ENCODE measurements at regions not wholly inside any gene's neighbourhood (a gene's known extent, or its start where the extent isn't known, plus 50 kb on each side); places are given as distances from the start of the nearest gene placed in this dataset.

- BruUV-seq (replicated peaks) = no TSS peak
- Histone ChIP-seq H3K4me1 (replicated peaks; ENCODE audit: insufficient read depth) (0 out of 2 replicates have a peak, but pooled peaks cover 4% of the 10 kb centered on the region), H3K9me3 (ENCODE audit: insufficient read depth, low read depth) (peaks cover 4% of the 10 kb centered on the region; the same call in 1 of the 2 replicates), H3K36me3 (ENCODE audit: low read depth) (no peaks in the 10 kb centered on the region), H3K27me3 (ENCODE audit: insufficient read depth, low read depth) (no peaks in the 10 kb centered on the region), H2AFZ (no peak overlapping the region), H4K20me1 (ENCODE audit: insufficient read depth) (no peaks in the 10 kb centered on the region), H3F3A (ENCODE audit: insufficient read depth, low read depth) (no peaks in the 10 kb centered on the region), H3K27ac (no peak overlapping the region), H3K4me3 (no peak overlapping the region), H3K79me2 (ENCODE audit: low read depth) (no peaks in the 10 kb centered on the region), H3K4me2 (no peak overlapping the region), H3K9me2 (ENCODE audit: insufficient read depth) (no peaks in the 10 kb centered on the region)
- DNase-seq = no peak
- no peak for TF ChIP-seq EZH2 (IDR thresholded peaks at IDR 0.05; ENCODE audit: low read depth)
- intact Hi-C loops (cut with micrococcal nuclease; ENCODE audit: unreplicated experiment) = no loop called here
- POLR2A ChIA-PET (ENCODE audit: unreplicated experiment) = no interaction called here
- CTCF ChIA-PET = no interaction called here
Measured at GRCh38 chr2:145561152-145561551, 1041.2 kb upstream of the ZEB2 start.

GRCh38 chr2:145558617-145559350 lies 1038.9 kb upstream of the ZEB2 start:
- POLR2A ChIA-PET (ENCODE audit: unreplicated experiment) = no interaction called here
- intact Hi-C loops (cut with micrococcal nuclease; ENCODE audit: unreplicated experiment) = no loop called here

GRCh38 chr2:145555360-145555759 lies 1035.4 kb upstream of the ZEB2 start:
- Histone ChIP-seq H3K9me2 (ENCODE audit: insufficient read depth) (0 out of 2 replicates have a peak, but pooled peaks cover 5% of the 10 kb centered on the region), H3K9me3 (ENCODE audit: insufficient read depth, low read depth) (no peaks in the 10 kb centered on the region; the same call in 1 of the 2 replicates), H4K20me1 (ENCODE audit: insufficient read depth) (no peaks in the 10 kb centered on the region), H3F3A (ENCODE audit: insufficient read depth, low read depth) (no peaks in the 10 kb centered on the region), H3K36me3 (ENCODE audit: low read depth) (no peaks in the 10 kb centered on the region), H3K79me2 (ENCODE audit: low read depth) (no peaks in the 10 kb centered on the region), H2AFZ (no peak overlapping the region), H3K4me2 (no peak overlapping the region), H3K4me1 (replicated peaks; ENCODE audit: insufficient read depth) (no peaks in the 10 kb centered on the region), H3K27me3 (ENCODE audit: insufficient read depth, low read depth) (no peaks in the 10 kb centered on the region), H3K4me3 (no peak overlapping the region), H3K27ac (no peak overlapping the region)
- no peak for DNase-seq
- no TSS peak for BruUV-seq (replicated peaks)
- CTCF ChIA-PET = no interaction called here
- TF ChIP-seq EZH2 (IDR thresholded peaks at IDR 0.05; ENCODE audit: low read depth) (no peak), CTCF (conservative IDR thresholded peaks at IDR 0.05) (no peak)
- intact Hi-C loops (cut with micrococcal nuclease; ENCODE audit: unreplicated experiment) = no loop called here
- POLR2A ChIA-PET (ENCODE audit: unreplicated experiment) = no interaction called here

More at GRCh38 chr2:145558617-145559350, 1038.9 kb upstream of the ZEB2 start:
- Histone ChIP-seq H3K27me3 (ENCODE audit: insufficient read depth, low read depth) (no peaks in the 10 kb centered on the region), H3K79me2 (ENCODE audit: low read depth) (no peaks in the 10 kb centered on the region), H3K36me3 (ENCODE audit: low read depth) (no peaks in the 10 kb centered on the region), H3K4me3 (no peak overlapping the region), H3K27ac (no peak overlapping the region), H3K4me2 (no peak overlapping the region), H3K9me3 (ENCODE audit: insufficient read depth, low read depth) (peaks cover 4% of the 10 kb centered on the region; the same call in 1 of the 2 replicates), H3K9me2 (ENCODE audit: insufficient read depth) (0 out of 2 replicates have a peak, but pooled peaks cover 5% of the 10 kb centered on the region), H4K20me1 (ENCODE audit: insufficient read depth) (no peaks in the 10 kb centered on the region), H2AFZ (no peak overlapping the region), H3F3A (ENCODE audit: insufficient read depth, low read depth) (no peaks in the 10 kb centered on the region), H3K4me1 (replicated peaks; ENCODE audit: insufficient read depth) (no peaks in the 10 kb centered on the region)
- BruUV-seq (replicated peaks) = no TSS peak
- no peak for TF ChIP-seq EZH2 (IDR thresholded peaks at IDR 0.05; ENCODE audit: low read depth)
- CTCF ChIA-PET = no interaction called here
- DNase-seq = no peak

GRCh38 chr2:145551686-145552085 lies 1031.8 kb upstream of the ZEB2 start:
- Histone ChIP-seq H3K4me1 (replicated peaks; ENCODE audit: insufficient read depth) (no peaks in the 10 kb centered on the region), H3K27ac (no peak overlapping the region), H3K27me3 (ENCODE audit: insufficient read depth, low read depth) (no peaks in the 10 kb centered on the region), H3K36me3 (ENCODE audit: low read depth) (no peaks in the 10 kb centered on the region), H3K79me2 (ENCODE audit: low read depth) (no peaks in the 10 kb centered on the region), H3K9me2 (ENCODE audit: insufficient read depth) (0 out of 2 replicates have a peak, but pooled peaks cover 5% of the 10 kb centered on the region), H4K20me1 (ENCODE audit: insufficient read depth) (no peaks in the 10 kb centered on the region), H3F3A (ENCODE audit: insufficient read depth, low read depth) (no peaks in the 10 kb centered on the region), H3K9me3 (ENCODE audit: insufficient read depth, low read depth) (no peaks in the 10 kb centered on the region; the same call in 1 of the 2 replicates), H3K4me3 (no peak overlapping the region), H3K4me2 (no peak overlapping the region), H2AFZ (no peak overlapping the region)
- CTCF ChIA-PET = interaction anchor here (0.7 kb wide), 1 partner anchor 182 kb away, joined by 3 read pairs; no protein-coding TSS in a partner anchor
- POLR2A ChIA-PET (ENCODE audit: unreplicated experiment) = no interaction called here
- no TSS peak for BruUV-seq (replicated peaks)
- DNase-seq = no peak
- TF ChIP-seq EZH2 (IDR thresholded peaks at IDR 0.05; ENCODE audit: low read depth) (no peak), CTCF (conservative IDR thresholded peaks at IDR 0.05) (no peak)
- intact Hi-C loops (cut with micrococcal nuclease; ENCODE audit: unreplicated experiment) = no loop called here
